ENCODE measurements at regions not wholly inside any gene's neighbourhood (a gene's known extent, or its start where the extent isn't known, plus 50 kb on each side); places are given as distances from the start of the nearest gene placed in this dataset.

- TF ChIP-seq CHD7 (IDR thresholded peaks at IDR 0.05; ENCODE audit: insufficient replicate concordance, low read length) (no peak), RFX5 (IDR thresholded peaks at IDR 0.05; ENCODE audit: borderline replicate concordance, low read depth, low read length) (no peak), NANOG (IDR thresholded peaks at IDR 0.05; ENCODE audit: insufficient read depth, low read depth, low read length, poor library complexity, severe bottlenecking) (no peak), JUN (IDR thresholded peaks at IDR 0.05; ENCODE audit: low read depth, low read length) (no peak), CREB1 (IDR thresholded peaks at IDR 0.05) (no peak), GABPA (IDR thresholded peaks at IDR 0.05; ENCODE audit: borderline replicate concordance, insufficient read depth, low read length) (no peak), E2F6 (IDR thresholded peaks at IDR 0.05) (no peak)
Measured at GRCh38 chr20:11048739-11049138, 374.9 kb upstream of the JAG1 start (continued).

Data from H1 (cell line).